Right kidney (tissue), 1 donor: ENCODE measurements at regions not wholly inside any gene's neighbourhood (a gene's known extent, or its start where the extent isn't known, plus 50 kb on each side); places are given as distances from the start of the nearest gene placed in this dataset.
"Not testable (repeated sequence)": the region's sequence is repeated elsewhere in the genome, so short reads cannot be mapped to it uniquely, and the experiment has no call there.

Experiments
- DNase-seq: peaks from one replicate; pipeline ENCODE4 v3.0.0-alpha.2; 2016

- no peak for DNase-seq
These were observed 50.0 kb downstream of the SPRING1 start for GRCh38 chr12:116687888-116688287.

- DNase-seq: no peak
These were observed 53.0 kb downstream of the SPRING1 start for GRCh38 chr12:116684891-116685290.

- DNase-seq: no peak
These were observed 60.6 kb downstream of the SPRING1 start for GRCh38 chr12:116677202-116677661.

- DNase-seq: no peak
These were observed 62.3 kb downstream of the SPRING1 start for GRCh38 chr12:116675339-116676107.

- DNase-seq: no peak
These were observed 63.2 kb downstream of the SPRING1 start for GRCh38 chr12:116674643-116675183.

- no peak for DNase-seq
These were observed 64.2 kb downstream of the SPRING1 start for GRCh38 chr12:116673681-116674111.

GRCh38 chr12:116672842-116673516 lies 64.9 kb downstream of the SPRING1 start:
- no peak for DNase-seq

GRCh38 chr12:116672010-116672409 lies 65.9 kb downstream of the SPRING1 start:
- DNase-seq: no peak

- no peak for DNase-seq
These were observed 67.0 kb downstream of the SPRING1 start for GRCh38 chr12:116670859-116671258.

GRCh38 chr12:116667752-116668151 lies 70.1 kb downstream of the SPRING1 start:
- DNase-seq: no peak

- DNase-seq: not testable (repeated sequence)
These were observed 71.0 kb downstream of the SPRING1 start for GRCh38 chr12:116666829-116667228.

- DNase-seq: no peak
These were observed 71.6 kb downstream of the SPRING1 start for GRCh38 chr12:116666305-116666673.

GRCh38 chr12:116665666-116666304 lies 72.1 kb downstream of the SPRING1 start:
- no peak for DNase-seq

GRCh38 chr12:116664085-116664484 lies 73.8 kb downstream of the SPRING1 start:
- no peak for DNase-seq

- DNase-seq: peak; percentile 55
These were observed 75.2 kb downstream of the SPRING1 start for GRCh38 chr12:116662612-116663144.

- DNase-seq: no peak
These were observed 76.5 kb downstream of the SPRING1 start for GRCh38 chr12:116661341-116661740.

- not testable (repeated sequence) for DNase-seq
These were observed 77.1 kb downstream of the SPRING1 start for GRCh38 chr12:116660740-116661139.

- no peak for DNase-seq
These were observed 77.9 kb downstream of the SPRING1 start for GRCh38 chr12:116659771-116660481.

GRCh38 chr12:116657921-116658495 lies 79.9 kb downstream of the SPRING1 start:
- DNase-seq: no peak

- no peak for DNase-seq
These were observed 81.6 kb downstream of the SPRING1 start for GRCh38 chr12:116656306-116656705.

- DNase-seq: no peak
These were observed 83.6 kb downstream of the SPRING1 start for GRCh38 chr12:116654226-116654743.
